ENCODE measurements at regions not wholly inside any gene's neighbourhood (a gene's known extent, or its start where the extent isn't known, plus 50 kb on each side); places are given as distances from the start of the nearest gene placed in this dataset.

- no peak for TF ChIP-seq CTCF (conservative IDR thresholded peaks at IDR 0.05; ENCODE audit: low read depth in 2 of 2)
- no peak for TF ChIP-seq EZH2 (IDR thresholded peaks at IDR 0.05; ENCODE audit: low read depth, unreplicated experiment)
- TF ChIP-seq REST (IDR thresholded peaks at IDR 0.05; ENCODE audit: unreplicated experiment): no peak
- TF ChIP-seq NANOG (IDR thresholded peaks at IDR 0.05; ENCODE audit: borderline replicate concordance): no peak
These were observed 335.5 kb downstream of the KCNS3 start (continued) for GRCh38 chr2:18213986-18214385.

GRCh38 chr2:18209934-18210639 is 331.6 kb downstream of the KCNS3 start:
- H3K27ac ChIP-seq (ENCODE audit: low read depth): no peak overlapping the region
- no peaks in the 10 kb centered on the region for H3K4me1 ChIP-seq (ENCODE audit: insufficient read depth)
- H3F3A ChIP-seq (replicated peaks; ENCODE audit: low read depth): no peaks in the 10 kb centered on the region
- H3K4me3 Mint-ChIP-seq: no peak overlapping the region
- no peaks in the 10 kb centered on the region; the same call in 1 of the 2 replicates for H3K9me2 ChIP-seq (ENCODE audit: insufficient read depth)
- ATAC-seq: no peak
- no peaks in the 10 kb centered on the region for H4K20me1 ChIP-seq (replicated peaks; ENCODE audit: insufficient read depth)
- DNase-seq (ENCODE audit: low spot score): no peak
- no peaks in the 10 kb centered on the region for H3K4me1 Mint-ChIP-seq
- H3K36me3 Mint-ChIP-seq (ENCODE audit: low read depth): no peaks in the 10 kb centered on the region
- no peak overlapping the region for H3K27ac Mint-ChIP-seq
- no peak overlapping the region for H2AFZ ChIP-seq
- no peaks in the 10 kb centered on the region for H3K79me2 ChIP-seq (replicated peaks; ENCODE audit: insufficient read depth)
- no peak overlapping the region for H3K4me3 ChIP-seq
- no peaks in the 10 kb centered on the region for H3K36me3 ChIP-seq (ENCODE audit: insufficient read depth)
- H3K4me2 ChIP-seq: no peak overlapping the region
- H3K27me3 Mint-ChIP-seq (ENCODE audit: insufficient read depth, low read depth, poor library complexity): peaks cover 2% of the 10 kb centered on the region
- H3K27me3 ChIP-seq (ENCODE audit: insufficient read depth): no peaks in the 10 kb centered on the region
- H3K9me3 Mint-ChIP-seq: no peaks in the 10 kb centered on the region
- TF ChIP-seq CREB1 (CRISPR knock-in tag; IDR thresholded peaks at IDR 0.05; ENCODE audit: low read depth) (no peak), ZNF462 (CRISPR knock-in tag; IDR thresholded peaks at IDR 0.05) (no peak), ETS1 (IDR thresholded peaks at IDR 0.05) (no peak), EZH2phosphoT487 (IDR thresholded peaks at IDR 0.05; ENCODE audit: unreplicated experiment) (no peak), POLR2AphosphoS5 (IDR thresholded peaks at IDR 0.05; ENCODE audit: low read depth) (no peak), CTCF (conservative IDR thresholded peaks at IDR 0.05; ENCODE audit: low read depth in 2 of 2) (no peak)
